Stromal cell of bone marrow (primary cell): ENCODE measurements at regions not wholly inside any gene's neighbourhood (a gene's known extent, or its start where the extent isn't known, plus 50 kb on each side); places are given as distances from the start of the nearest gene placed in this dataset.
A peak's percentile ranks its signal among the peaks of the same experiment; 100 is the strongest.
"Not testable (repeated sequence)": the region's sequence is repeated elsewhere in the genome, so short reads cannot be mapped to it uniquely, and the experiment has no call there.

Source experiments
- DNase-seq: peaks from one replicate; pipeline ENCODE4 v3.0.0-alpha.2; 2012; ENCODE audit warnings: low read depth

DNA sequence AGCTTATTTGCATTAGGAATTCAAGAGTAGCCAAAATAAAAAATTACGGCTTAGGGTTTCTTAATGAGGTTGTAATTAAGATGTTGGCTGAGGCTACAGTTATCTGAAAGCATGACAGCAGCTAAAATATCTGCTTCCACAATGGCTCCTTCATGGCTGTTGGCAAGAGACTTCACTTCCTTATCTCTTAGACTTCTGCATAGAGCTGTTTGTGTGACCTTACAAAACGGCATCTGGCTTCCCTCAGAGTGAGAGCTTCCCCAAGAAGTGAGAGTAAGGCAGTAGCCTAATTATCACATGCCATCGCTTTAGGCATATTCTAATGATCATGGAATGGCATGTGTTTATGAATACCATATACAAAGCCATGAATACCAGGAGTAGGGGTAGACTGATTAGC, 57.6 kb downstream of the CCDC59 start:
- DNase-seq = no peak

DNA sequence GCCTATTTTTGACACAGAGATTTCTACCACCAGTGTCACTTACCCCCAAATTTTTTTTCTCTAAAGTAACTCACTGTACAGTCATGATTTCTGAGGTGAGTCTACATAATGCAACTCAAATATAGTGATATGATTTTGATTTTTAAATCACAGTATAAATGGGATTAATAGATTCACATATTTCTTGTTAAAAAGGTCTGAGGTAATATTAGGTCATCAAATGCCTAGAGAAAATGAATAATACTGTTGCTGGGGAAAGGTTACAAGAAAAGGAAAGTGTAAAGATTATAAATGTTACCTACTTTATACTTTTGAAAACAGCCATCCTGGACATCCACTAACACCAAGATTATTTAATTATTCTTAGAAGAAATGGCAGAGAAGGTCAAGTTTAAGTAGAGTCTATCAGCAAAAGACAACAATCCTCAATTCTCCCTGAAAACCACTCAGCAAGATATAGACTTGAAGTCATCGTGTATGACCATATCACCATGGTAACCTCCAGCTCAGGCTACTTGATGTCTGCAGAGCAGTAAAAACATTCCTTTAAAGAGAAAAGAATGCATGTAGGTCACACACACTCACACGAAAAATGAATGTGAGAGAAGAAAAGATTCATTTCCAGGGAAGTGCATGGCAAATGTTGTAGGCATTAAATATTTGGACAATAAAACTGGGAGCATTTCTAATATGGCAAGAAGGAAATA, 58.7 kb downstream of the CCDC59 start:
- DNase-seq = peak; percentile 64

DNA sequence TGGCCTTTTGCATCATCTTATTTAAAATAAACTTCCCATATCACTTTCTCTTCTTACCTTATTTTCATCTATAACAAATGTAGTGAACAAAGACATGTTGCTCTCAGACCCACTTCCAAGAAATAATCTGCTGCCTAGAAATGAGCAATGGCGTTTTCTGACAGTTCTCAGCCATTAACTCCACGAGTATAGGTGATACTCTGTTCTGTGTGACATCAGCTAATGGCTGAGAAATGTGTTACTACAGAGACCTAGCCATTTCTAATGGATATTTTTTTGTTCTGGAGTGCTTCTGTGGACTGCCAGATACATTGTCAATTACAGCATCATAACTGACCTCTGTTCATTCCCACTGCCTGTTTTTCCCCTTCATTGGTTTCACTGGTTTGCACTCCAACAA, 67.8 kb downstream of the CCDC59 start:
- DNase-seq = no peak

DNA sequence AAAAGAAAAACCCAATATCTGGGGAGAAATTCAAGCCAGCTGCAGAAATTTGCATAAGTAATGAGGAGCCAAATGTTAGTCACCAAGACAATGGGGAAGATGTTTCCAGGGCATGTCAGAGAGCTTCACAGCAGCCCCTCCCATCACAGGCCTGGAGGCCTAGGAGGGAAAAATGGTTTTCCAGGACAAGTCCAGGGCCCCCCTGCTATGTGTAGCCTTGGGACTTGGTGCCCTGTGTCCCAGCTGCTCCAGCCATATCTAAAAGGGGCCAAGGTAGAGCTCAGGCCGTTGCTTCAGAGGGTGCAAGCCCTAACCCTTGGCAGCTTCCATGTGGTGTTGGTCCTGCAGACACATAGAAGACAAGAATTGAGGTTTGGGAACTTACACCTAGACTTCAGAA, 76.9 kb downstream of the CCDC59 start:
- DNase-seq = not testable (repeated sequence)

DNA sequence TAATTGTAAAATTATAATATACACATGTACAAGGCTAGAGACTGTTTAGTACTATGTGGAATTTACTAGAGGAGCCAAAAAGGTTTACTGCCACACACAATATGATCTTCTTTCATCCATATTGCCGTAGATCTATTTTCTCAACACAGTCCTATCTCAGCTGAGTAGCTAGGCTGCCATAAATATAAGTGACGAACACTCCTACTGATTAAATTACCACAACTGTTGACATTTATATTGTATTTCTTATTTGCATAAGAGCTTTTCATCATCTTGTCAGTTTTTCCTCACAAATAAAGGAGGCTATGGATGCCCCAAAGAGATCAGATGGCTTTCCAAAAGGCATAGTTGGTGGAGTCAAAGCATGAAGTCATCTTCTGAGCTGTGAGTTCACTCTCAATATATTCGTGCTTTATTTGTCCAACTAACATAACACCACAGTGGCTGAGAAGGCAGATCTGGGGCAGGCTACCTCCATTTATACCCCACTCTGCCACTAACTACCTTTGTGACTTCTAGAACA, 78.6 kb downstream of the CCDC59 start:
- no peak for DNase-seq

DNA sequence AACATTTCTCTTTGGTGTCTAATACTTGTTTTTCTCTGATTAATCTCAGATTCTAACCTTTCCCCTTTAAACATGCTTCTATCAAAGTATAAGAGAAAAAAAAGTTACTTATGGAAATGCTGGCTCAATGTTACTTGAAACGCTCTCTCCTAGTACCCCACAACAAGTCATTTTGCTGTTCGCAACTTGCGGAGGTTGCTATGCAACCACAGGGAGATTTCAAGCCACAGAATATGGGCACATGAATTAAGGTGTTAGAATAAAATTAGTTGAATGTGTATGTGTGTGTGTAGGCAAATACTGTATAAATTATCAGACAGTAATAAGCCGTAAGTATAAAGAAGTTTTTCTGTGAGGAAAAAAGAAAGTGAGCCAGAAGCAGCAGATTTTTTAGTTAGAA, 80.6 kb downstream of the CCDC59 start:
- DNase-seq = no peak

DNA sequence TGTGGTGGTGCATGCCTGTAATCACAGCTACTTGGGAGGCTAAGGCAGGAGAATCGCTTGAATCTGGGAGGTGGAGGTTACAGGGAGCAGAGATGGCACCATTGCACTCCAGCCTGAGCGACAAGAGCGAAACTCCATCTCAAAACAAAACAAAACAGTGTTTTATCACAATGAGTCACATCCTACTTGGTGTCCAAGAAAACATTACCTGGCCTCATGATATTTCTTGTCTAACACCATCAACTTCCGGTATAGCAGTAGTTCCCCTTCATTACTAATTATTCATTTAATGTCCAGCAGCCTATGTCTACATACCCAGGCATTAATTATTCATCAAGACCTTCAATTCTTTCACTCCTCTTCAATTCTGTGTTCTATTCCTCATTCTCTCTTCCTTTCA, 115.5 kb downstream of the CCDC59 start:
- no peak for DNase-seq

DNA sequence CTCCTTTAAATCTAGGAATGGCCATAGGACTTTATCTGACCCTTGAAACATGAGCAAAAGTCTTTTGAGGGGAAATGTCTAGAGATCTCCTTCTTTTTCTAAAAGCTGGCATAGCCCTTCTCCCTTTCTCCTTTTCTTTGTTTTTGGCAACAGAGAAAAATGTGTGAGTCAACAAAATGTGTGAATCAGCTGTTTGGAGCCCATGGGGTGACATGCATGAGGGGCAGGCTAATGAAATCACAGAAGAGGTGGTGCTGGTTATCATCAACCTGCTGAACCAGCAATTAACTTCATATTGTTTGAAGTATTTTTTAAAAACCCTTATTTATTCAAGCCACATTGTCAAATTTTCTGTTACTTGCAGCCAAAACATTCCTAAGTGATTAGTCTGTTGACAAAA, 132.3 kb downstream of the CCDC59 start:
- DNase-seq = no peak

DNA sequence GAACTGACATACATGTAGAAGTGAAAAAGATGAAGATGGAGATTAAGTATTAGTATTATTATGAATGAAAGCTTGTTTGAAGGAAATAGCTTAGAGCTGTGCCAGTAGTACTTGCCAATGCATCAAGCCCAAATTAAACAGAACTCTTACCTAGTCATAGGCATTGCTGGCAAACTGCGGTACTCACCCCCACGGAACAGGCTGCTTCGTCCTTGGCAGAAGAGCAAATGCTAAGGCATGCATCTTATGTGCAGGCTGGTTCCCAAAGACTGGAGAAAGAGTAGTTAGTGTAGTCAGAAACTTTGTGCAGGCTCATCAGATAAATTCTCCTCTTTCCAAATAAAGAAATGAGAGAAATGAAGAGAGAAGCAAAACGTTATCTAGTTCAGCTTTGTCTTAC, 134.8 kb downstream of the CCDC59 start:
- no peak for DNase-seq

DNA sequence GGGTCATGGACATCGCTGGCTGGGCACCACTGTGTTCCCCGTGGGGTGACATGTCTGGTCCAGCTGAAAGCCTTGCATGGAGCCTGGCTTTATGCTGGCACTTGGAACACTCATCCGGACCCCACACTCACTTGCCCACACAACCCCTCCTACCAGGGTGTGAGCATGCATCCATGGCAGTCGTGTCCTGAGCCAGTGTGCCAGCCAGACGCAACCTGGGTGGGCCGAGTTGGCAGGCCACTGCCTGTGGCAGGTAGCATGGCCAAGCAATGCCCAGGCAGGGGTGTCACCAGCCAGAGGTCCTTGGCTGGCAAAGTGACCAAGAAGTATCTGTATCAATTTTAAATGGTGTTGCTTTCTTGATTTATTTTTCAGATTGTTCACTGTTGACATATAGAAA, 141.7 kb downstream of the CCDC59 start:
- DNase-seq = no peak

DNA sequence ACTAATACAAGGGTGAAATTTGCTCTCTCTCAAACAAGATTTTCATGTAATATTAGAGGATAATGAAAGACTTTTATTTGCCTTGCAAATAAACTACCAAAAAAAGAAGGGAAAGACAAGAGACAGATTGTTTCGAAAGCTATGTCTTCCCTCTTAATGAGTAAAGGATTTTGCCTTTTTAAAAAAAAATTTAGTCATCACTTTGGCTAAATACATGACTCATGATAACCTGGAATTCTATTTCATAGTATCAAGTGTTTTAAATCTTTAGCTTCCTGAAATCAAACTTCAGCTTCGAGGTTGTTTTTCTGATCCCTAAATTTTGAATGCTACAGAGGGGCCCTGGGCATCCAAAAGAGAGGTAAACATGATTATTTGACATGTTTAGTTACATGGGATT, 144.4 kb downstream of the CCDC59 start:
- no peak for DNase-seq

DNA sequence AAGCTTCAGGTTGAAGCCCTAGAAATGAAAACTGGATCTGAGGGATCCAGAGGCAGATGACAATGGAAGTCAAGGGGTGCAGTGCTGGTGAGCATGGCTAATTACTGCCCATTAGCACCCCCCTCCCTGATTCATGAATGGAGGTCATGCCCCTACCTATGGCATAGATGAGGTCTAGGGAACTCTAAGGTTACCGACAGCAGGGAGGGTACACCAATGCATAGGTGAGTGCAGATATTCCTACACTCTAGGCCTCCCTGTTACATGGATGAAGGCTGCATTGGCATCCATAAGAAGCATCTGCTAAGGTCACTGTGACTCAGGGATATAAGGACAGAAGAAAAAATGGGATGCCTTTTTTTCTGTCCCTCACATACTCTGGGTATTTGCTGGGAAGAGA, 147.3 kb downstream of the CCDC59 start:
- DNase-seq = no peak

DNA sequence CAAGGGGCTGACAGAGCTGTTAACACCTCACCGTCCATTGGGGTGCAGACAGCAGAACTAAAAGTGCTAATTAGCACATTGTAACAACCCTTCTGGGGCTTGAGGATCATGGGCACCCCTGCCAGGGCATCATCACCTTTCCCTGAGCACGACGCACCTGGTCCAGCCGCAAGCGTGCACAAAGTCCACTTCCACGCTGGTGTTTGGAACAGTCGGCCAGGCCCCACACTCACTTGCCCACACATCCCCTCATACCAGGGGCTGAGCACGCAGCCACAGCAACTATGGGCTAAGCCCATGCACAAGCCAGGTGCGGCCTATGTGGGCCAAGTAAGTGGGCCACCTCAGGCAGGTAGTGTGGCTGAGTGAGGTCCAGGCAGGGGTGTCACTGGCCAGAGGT, 148.7 kb downstream of the CCDC59 start:
- no peak for DNase-seq

DNA sequence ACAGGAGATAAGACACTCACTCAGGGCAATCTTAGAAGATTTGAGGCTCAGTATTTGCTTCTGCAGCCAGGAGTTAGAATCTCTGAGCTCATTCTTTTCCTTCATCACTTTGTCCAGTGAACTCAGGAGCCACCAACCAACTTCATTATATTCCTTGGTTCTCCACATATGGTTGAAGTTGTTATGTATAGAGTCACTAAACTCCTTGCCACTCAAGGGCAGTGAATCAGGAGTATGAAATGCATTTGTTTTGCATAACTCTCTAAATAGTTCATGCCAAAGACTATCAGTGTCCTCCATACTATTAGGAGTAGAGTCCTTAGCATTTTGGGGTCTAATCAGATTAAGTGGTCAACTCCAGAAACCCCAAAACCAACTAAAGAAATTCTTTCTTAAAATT, 150.6 kb downstream of the CCDC59 start:
- no peak for DNase-seq

DNA sequence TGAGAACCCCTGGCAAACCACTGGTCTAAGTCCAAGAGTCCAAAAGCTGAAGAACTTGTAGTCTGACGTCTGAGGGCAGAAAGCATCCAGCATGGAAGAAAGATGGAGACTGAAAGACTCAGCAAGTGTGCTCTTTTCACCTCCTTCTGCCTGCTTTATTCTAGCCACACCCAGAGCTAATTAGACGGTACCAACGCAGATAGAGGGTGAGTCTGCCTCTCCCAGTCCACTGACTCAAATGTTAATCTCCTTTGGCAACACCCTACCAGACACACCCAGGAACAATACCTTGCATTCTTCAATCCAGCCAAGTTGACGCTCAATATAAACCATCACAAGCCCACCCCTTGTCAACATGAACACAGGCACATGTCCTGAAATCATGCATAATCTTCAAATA, 155.1 kb downstream of the CCDC59 start:
- DNase-seq = no peak

DNA sequence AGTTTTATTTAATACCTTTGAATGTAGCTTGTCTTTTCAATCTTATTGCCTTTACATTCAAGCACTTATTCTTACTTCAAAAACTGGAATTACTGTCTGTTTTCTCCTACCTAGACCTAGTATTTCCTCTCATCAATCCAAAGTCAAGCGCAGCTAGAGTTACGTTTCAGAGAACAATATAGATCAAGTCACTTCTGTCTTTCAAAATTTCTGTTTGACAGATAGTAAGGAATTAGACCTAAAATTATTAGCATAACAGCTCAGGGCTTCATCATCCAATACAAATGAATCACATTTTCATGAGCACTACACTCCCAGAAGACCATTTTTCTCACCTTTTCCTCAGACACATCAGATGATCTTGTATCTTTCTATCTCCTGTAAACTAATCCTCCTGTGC, 170.6 kb downstream of the CCDC59 start:
- DNase-seq = no peak

DNA sequence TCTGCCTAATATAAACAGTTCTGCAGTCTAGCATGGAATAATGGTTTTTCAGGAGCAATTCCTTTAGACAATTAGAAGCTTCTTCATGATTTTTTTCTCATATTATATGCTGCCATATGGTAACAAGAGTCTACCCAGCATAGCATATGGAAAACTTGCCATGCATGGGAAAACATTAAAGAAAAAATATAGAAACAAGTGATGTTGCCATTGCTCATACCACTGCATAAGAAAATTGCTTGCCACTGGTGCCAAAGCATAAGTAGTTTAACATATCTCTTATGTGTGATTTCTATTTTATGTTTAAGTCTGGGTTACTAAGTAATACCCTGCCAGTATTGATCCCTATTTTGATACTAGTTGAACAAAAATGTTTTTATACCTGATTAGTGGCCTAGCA, 171.2 kb downstream of the CCDC59 start:
- no peak for DNase-seq

DNA sequence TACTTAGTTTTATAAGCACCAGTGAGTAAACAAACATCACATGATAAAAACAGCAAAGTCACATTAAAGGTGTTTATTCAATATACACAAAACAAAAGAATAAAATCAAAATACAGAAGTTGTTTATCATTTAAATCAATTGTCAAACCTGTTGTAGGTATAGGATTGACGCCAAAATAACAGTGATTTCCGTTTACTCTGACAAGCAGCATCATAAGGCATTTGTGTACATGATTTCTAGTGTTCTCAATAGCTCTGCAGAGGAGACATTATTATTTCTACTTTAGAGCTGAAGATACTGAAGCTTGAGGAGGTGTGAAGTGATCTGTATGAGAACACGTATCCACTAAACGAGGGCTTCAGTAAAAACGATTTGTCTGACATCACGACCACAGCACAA, 171.9 kb downstream of the CCDC59 start:
- no peak for DNase-seq

DNA sequence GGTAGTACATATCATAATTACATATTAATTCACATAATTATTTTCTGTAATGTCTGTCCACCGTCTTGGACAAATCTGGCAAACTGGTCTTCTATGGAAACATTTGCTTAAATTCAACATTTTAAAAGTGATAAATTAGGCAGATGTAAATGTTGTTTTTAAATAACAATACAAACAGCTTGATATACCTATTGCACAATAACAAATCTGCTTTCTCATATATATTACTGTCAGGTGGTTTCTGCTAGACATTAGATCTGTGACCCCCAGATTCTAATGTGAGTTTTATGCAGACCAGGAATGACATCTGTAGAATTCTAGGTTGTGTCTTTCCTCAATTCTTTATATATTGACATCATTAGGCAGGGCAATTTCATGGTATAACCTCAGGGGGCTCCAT, 173.3 kb downstream of the CCDC59 start:
- DNase-seq = no peak

DNA sequence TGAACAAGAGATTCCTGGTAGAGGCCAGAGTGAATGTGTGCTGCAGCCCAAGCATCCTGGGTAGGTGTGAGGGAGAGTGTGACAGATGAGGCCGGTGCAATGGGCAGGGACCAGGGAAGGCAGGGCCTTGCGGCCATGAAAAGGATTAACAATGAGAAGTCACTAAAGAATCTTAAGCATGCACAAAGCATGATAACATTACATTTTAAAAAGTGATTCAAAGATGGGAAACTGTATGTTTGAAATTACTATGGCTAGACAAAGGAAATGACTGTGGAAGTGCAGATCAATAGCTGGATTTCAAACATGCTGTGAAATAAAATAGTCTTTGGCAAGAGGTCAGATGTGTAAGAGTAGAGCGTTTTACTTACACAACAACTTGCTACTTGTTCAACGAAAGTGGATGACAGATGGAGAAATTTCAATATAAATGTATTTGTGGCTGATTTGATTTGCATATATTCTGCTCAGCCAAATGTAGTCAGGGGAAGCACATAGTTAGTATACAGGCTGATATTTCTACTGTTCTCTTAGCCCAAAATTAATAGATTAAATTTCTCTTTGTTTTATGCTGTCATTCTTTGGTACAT, 175.5 kb downstream of the CCDC59 start:
- no peak for DNase-seq

DNA sequence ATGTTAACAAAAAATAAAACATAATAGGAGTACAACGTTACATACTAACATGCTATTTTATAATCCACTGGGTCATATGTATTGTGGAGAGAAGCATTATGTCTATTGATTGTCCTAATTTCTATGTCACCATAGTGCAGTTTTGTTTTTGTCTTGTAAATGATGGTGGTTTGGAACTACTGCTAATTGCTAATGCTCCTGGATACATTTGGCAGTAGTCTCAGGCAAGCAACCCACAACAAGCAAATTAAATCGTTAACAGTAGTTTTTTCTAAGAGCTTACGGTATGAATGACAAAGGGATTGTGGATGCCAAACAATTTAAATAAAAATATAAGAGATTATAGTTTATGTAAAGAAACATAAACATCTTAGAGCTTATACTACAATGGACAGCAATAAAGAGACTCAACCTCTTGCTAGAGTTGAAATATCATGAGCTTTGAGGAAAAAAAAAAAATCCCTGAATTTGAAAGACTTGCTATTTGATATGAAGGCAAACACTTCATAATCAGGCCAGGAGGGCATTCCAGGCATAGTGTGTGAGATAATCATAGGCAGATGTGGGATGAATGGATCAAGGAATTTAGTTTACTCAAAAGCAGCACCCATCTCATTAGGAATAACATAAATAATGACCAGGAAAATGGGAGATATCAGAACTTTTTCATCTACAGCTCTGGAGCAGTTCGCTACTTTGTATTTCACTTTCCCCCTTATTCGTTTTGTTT, 181.3 kb downstream of the CCDC59 start:
- no peak for DNase-seq

DNA sequence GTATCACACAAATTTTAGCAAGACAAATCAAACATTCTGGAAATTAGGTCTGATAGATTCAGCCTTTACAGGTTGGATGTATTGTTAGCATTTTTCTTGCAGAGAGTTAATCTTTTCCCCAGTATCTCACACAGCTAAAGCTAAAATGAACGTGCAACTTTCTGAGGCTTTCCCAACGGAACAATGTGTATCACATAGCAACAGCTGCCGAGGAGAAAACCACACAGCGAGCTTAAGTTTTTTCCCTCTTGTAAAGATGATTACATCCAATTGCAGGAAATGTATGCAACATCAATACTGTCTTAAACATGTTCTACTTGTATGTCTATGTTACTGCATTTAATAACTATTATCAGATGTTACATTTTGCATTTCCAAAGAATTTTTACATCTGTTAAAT, 182.2 kb downstream of the CCDC59 start:
- no peak for DNase-seq

DNA sequence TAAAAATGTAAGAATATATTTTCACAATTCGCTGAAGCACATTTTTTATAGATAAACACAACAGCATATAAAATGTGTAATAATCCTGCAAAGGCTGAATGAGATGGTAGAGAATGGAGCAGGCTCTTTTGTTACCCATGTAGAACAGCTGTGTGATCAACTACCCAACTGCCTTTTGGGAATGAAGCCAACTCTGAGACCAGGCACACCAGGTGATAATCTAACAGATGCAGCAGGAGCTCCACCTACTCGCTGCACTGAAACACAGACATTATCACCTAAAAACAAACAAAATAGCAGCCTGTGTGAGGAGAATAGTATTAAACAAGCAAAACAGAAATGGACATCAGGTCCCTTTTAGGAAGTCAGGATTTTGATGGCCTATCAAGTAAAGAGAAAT, 183.3 kb downstream of the CCDC59 start:
- DNase-seq = no peak
